GM23248 (cell line): ENCODE measurements at regions not wholly inside any gene's neighbourhood (a gene's known extent, or its start where the extent isn't known, plus 50 kb on each side); places are given as distances from the start of the nearest gene placed in this dataset.

Source experiments
- DNase-seq: peaks from one replicate; pipeline ENCODE4 v3.0.0-alpha.2; 2015
- H2AFZ ChIP-seq: fragments of 200-600 bp; sonication (generic); 2 replicates; pipeline ENCODE4 v1.6.1; 2016; ENCODE audit warnings: antibody characterized with exemption
- H3F3A ChIP-seq: fragments of 200-600 bp; sonication (generic); 2 replicates; pipeline ENCODE4 v1.6.1; 2016; ENCODE audit warnings: mild to moderate bottlenecking, antibody characterized with exemption, mixed run types; ENCODE audit not compliant: insufficient read depth
- H3K27ac ChIP-seq: fragments of 200-600 bp; sonication (generic); 2 replicates; pipeline ENCODE4 v1.5.1; 2016; ENCODE audit warnings: mild to moderate bottlenecking
- H3K27me3 ChIP-seq: fragments of 200-600 bp; sonication (generic); replicated peaks from 2 replicates; pipeline ENCODE4 v1.6.1; 2016; ENCODE audit warnings: mild to moderate bottlenecking; ENCODE audit not compliant: insufficient read depth
- H3K36me3 ChIP-seq: fragments of 200-600 bp; sonication (generic); 2 replicates; pipeline ENCODE4 v1.6.1; 2016; ENCODE audit warnings: low read depth, mild to moderate bottlenecking
- H3K4me1 ChIP-seq: fragments of 200-600 bp; sonication (generic); 2 replicates; pipeline ENCODE4 v1.6.1; 2016; ENCODE audit warnings: mild to moderate bottlenecking; ENCODE audit not compliant: insufficient read depth
- H3K4me2 ChIP-seq: fragments of 200-600 bp; sonication (generic); one replicate; pipeline ENCODE4 v1.6.1; 2016; ENCODE audit warnings: mild to moderate bottlenecking; ENCODE audit not compliant: unreplicated experiment
- H3K4me3 ChIP-seq: fragments of 200-600 bp; sonication (generic); 2 replicates; pipeline ENCODE4 v1.5.1; 2016; ENCODE audit warnings: mild to moderate bottlenecking
- H3K79me2 ChIP-seq: fragments of 200-600 bp; sonication (generic); 2 replicates; pipeline ENCODE4 v1.6.1; 2016; ENCODE audit warnings: mild to moderate bottlenecking; ENCODE audit not compliant: insufficient read depth
- H3K9ac ChIP-seq: fragments of 200-600 bp; sonication (generic); 2 replicates; pipeline ENCODE4 v1.6.1; 2016; ENCODE audit warnings: mild to moderate bottlenecking
- H3K9me2 ChIP-seq: fragments of 200-600 bp; sonication (generic); 2 replicates; pipeline ENCODE4 v1.6.1; 2016; ENCODE audit warnings: mixed run types, mild to moderate bottlenecking, moderate library complexity; ENCODE audit not compliant: insufficient read depth
- H3K9me3 ChIP-seq: fragments of 200-600 bp; sonication (generic); one replicate; pipeline ENCODE4 v1.6.1; 2017; ENCODE audit warnings: low read depth
- H4K20me1 ChIP-seq: fragments of 200-600 bp; sonication (generic); 2 replicates; pipeline ENCODE4 v1.6.0; 2016; ENCODE audit not compliant: insufficient read depth
- EZH2 ChIP-seq: fragments of 200-600 bp; sonication (generic); IDR thresholded peaks from 2 replicates; pipeline ENCODE4 v1.6.1; 2018; ENCODE audit warnings: antibody characterized with exemption, mild to moderate bottlenecking; ENCODE audit not compliant: insufficient read depth, poor library complexity, severe bottlenecking
- EZH2phosphoT487 ChIP-seq: fragments of 200-600 bp; sonication (generic); IDR thresholded peaks from 2 replicates; pipeline ENCODE4 v1.6.1; 2018; ENCODE audit warnings: antibody characterized with exemption, moderate library complexity, mild to moderate bottlenecking, low read depth; ENCODE audit not compliant: insufficient read depth
- WGBS, 2 experiments: methylation state at CpG; one replicate each; pipeline ENCODE4 v1.1.6; 2015 to 2017; ENCODE audit warnings: low lambda C conversion rate in 2 of 2, low coverage in 1 of 2; ENCODE audit errors: missing lambda C conversion rate in 2 of 2; 5-methylcytosine and 5-hydroxymethylcytosine counted together
- in situ Hi-C: fragments of 300-500 bp; cut with MboI; formaldehyde crosslinking; loops from 2 replicates; pipeline ENCODE4 v1.15.0; 2020

GRCh38 chr15:79492065-79492464 is 59.9 kb downstream of the MINAR1 start:
- Histone ChIP-seq H3K79me2 (no peaks in the 10 kb centered on the region), H3K9me2 (no peaks in the 10 kb centered on the region), H3K4me3 (no peak overlapping the region), H3F3A (no peaks in the 10 kb centered on the region), H3K4me1 (no peaks in the 10 kb centered on the region), H3K27me3 (no peaks in the 10 kb centered on the region; the same call in 1 of the 2 replicates), H3K27ac (no peak overlapping the region), H3K9ac (no peak overlapping the region), H2AFZ (no peak overlapping the region), H3K4me2 (no peak overlapping the region), H3K9me3 (no peaks in the 10 kb centered on the region), H4K20me1 (no peaks in the 10 kb centered on the region), H3K36me3 (no peaks in the 10 kb centered on the region)
- in situ Hi-C loops = no loop called here
- 60 to 73% methylated on average over 3 of the region's 3 CpGs for WGBS, 2 experiments
- DNase-seq = no peak
- TF ChIP-seq EZH2phosphoT487 (no peak), EZH2 (no peak)

GRCh38 chr15:79494384-79494909 is 62.3 kb downstream of the MINAR1 start:
- Histone ChIP-seq H3F3A (no peaks in the 10 kb centered on the region), H3K9me3 (no peaks in the 10 kb centered on the region), H3K4me3 (no peak overlapping the region), H2AFZ (no peak overlapping the region), H3K9ac (no peak overlapping the region), H3K79me2 (no peaks in the 10 kb centered on the region), H3K4me1 (no peaks in the 10 kb centered on the region), H4K20me1 (no peaks in the 10 kb centered on the region), H3K27me3 (no peaks in the 10 kb centered on the region; the same call in 1 of the 2 replicates), H3K9me2 (no peaks in the 10 kb centered on the region), H3K27ac (no peak overlapping the region), H3K4me2 (no peak overlapping the region), H3K36me3 (no peaks in the 10 kb centered on the region)
- TF ChIP-seq EZH2 = no peak
- no peak for TF ChIP-seq EZH2phosphoT487
- in situ Hi-C loops = no loop called here
- DNase-seq = no peak
- 66 to 73% methylated on average over 7 of the region's 7 CpGs for WGBS, 2 experiments

- Histone ChIP-seq H4K20me1 (no peaks in the 10 kb centered on the region), H3K27ac (no peak overlapping the region), H3K4me3 (no peak overlapping the region), H3K79me2 (no peaks in the 10 kb centered on the region), H3K9me3 (no peaks in the 10 kb centered on the region), H3K4me2 (no peak overlapping the region), H3K36me3 (no peaks in the 10 kb centered on the region), H3K9ac (no peak overlapping the region), H3K9me2 (no peaks in the 10 kb centered on the region), H3F3A (no peaks in the 10 kb centered on the region), H3K27me3 (no peaks in the 10 kb centered on the region; the same call in 1 of the 2 replicates), H3K4me1 (no peaks in the 10 kb centered on the region), H2AFZ (no peak overlapping the region)
- TF ChIP-seq EZH2 = no peak
- TF ChIP-seq EZH2phosphoT487 = no peak
- WGBS, 2 experiments = 51 to 68% methylated on average over 4 to 6 of the region's 6 CpGs
- in situ Hi-C loops = no loop called here
- no peak for DNase-seq
These were observed 63.0 kb downstream of the MINAR1 start for GRCh38 chr15:79494963-79495755.

- in situ Hi-C loops = no loop called here
- TF ChIP-seq EZH2 = no peak
- no peak for TF ChIP-seq EZH2phosphoT487
- no peak for DNase-seq
These were observed 63.6 kb downstream of the MINAR1 start for GRCh38 chr15:79495775-79496174.

More at GRCh38 chr15:79495775-79496174, 63.6 kb downstream of the MINAR1 start:
- Histone ChIP-seq H3F3A (no peaks in the 10 kb centered on the region), H3K4me2 (no peak overlapping the region), H3K27me3 (no peaks in the 10 kb centered on the region; the same call in 1 of the 2 replicates), H3K9ac (no peak overlapping the region), H2AFZ (no peak overlapping the region), H3K9me3 (no peaks in the 10 kb centered on the region), H4K20me1 (no peaks in the 10 kb centered on the region), H3K79me2 (no peaks in the 10 kb centered on the region), H3K4me3 (no peak overlapping the region), H3K36me3 (no peaks in the 10 kb centered on the region), H3K27ac (no peak overlapping the region), H3K4me1 (no peaks in the 10 kb centered on the region), H3K9me2 (no peaks in the 10 kb centered on the region)
- WGBS, 2 experiments = 71 to 86% methylated on average over 2 of the region's 2 CpGs
